ENCODE measurements at regions not wholly inside any gene's neighbourhood (a gene's known extent, or its start where the extent isn't known, plus 50 kb on each side); places are given as distances from the start of the nearest gene placed in this dataset.
A peak's percentile ranks its signal among the peaks of the same experiment; 100 is the strongest.

DNA sequence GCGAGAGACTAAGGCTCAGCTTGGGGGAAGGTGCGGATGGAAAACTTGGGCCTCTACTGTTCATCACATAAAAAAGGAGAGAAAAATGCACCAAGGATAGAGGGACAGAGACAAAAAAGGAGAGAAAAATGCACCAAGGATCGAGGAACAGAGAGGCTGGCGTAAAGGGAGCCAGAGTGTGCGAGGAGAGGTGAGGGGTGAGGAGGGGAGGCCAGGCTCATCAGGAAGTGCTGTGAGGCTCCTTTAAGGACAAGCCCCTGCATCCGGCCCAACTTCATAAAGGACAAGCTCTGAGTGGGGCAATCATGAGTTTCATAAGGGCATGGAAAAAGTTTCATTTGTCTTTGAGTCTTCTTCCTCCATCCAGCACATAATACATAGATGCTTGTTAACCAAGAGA lies 117.2 kb upstream of the NXT1 start:
- TF ChIP-seq, protein P1, sequence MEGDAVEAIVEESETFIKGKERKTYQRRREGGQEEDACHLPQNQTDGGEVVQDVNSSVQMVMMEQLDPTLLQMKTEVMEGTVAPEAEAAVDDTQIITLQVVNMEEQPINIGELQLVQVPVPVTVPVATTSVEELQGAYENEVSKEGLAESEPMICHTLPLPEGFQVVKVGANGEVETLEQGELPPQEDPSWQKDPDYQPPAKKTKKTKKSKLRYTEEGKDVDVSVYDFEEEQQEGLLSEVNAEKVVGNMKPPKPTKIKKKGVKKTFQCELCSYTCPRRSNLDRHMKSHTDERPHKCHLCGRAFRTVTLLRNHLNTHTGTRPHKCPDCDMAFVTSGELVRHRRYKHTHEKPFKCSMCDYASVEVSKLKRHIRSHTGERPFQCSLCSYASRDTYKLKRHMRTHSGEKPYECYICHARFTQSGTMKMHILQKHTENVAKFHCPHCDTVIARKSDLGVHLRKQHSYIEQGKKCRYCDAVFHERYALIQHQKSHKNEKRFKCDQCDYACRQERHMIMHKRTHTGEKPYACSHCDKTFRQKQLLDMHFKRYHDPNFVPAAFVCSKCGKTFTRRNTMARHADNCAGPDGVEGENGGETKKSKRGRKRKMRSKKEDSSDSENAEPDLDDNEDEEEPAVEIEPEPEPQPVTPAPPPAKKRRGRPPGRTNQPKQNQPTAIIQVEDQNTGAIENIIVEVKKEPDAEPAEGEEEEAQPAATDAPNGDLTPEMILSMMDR (IDR thresholded peaks at IDR 0.05; ENCODE audit: low read depth, low read length) = no peak
- no peak for DNase-seq (ENCODE audit: low read depth in 1 of 2, low spot score in 1 of 2)
- H3K27ac ChIP-seq = no peak overlapping the region
- no peaks in the 10 kb centered on the region for H3K36me3 ChIP-seq
- H3K27me3 ChIP-seq = peaks cover 3% of the 10 kb centered on the region
- H3K9me3 ChIP-seq (ENCODE audit: low read depth) = no peaks in the 10 kb centered on the region
- no peak overlapping the region for H3K4me3 ChIP-seq
- peaks cover 3% of the 10 kb centered on the region for H3K4me1 ChIP-seq (ENCODE audit: low read depth)

DNA sequence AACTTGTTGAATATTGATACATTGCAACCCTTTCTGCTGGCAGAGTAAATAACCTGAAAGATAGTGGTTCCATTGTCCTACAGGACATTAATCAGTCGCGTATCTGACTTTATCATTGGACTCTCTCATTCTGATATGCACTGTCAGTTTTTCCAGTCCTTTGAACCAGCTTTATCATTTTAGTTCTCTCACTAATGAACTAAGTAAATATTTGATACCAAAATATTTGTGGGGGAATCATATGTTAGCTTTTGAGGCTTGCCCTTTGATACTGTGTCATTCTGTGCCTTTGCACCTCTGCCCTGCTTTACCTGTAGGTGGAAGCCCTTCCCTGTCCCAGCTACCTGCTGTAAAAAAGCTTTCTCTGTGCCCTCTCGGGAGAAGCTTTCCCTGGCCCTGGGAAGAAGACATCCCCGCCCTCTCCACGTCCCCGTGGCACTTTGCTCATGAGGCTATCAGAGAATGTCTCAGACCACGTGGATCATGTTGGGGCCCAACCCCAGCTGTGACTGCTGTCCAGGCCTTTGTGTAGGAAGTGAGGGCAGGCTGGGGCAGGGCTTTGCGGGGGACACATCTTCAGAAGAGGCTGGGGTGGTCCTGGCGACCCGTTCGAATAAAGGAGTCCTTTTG lies 117.8 kb upstream of the NXT1 start:
- H3K4me3 ChIP-seq = no peak overlapping the region
- TF ChIP-seq, protein P1 (IDR thresholded peaks at IDR 0.05; ENCODE audit: low read depth, low read length) = no peak

DNA sequence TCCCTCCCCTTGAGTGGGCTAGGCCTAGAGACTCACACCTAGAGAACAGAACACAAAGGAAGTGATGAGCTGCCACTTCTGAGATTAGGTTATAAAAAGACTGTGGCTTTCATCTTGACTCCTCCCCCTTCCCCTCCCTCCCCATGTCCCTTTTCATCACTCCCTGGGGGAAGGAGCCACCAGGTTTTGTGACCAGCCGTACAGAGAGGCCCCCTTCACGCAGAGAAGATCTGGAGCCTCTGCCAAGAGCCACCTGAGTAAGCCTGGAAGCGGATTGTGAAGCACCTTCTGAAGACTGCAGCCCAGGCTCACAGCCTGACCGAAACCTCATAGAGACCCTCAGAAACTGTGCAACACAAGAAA lies 118.4 kb upstream of the NXT1 start:
- Histone ChIP-seq H3K27me3 (peaks cover 3% of the 10 kb centered on the region), H3K36me3 (no peaks in the 10 kb centered on the region), H3K27ac (no peak overlapping the region), H3K4me3 (no peak overlapping the region), H3K4me1 (ENCODE audit: low read depth) (peaks cover 3% of the 10 kb centered on the region), H3K9me3 (ENCODE audit: low read depth) (no peaks in the 10 kb centered on the region)
- TF ChIP-seq, protein P1 (IDR thresholded peaks at IDR 0.05; ENCODE audit: low read depth, low read length) = no peak
- DNase-seq (ENCODE audit: low read depth in 1 of 2, low spot score in 1 of 2) = no peak

More for the DNA sequence above, 117.8 kb upstream of the NXT1 start:
- no peak for DNase-seq (ENCODE audit: low read depth in 1 of 2, low spot score in 1 of 2)
- peaks cover 3% of the 10 kb centered on the region for H3K4me1 ChIP-seq (ENCODE audit: low read depth)
- H3K27me3 ChIP-seq = peaks cover 3% of the 10 kb centered on the region
- H3K36me3 ChIP-seq = no peaks in the 10 kb centered on the region
- H3K9me3 ChIP-seq (ENCODE audit: low read depth) = no peaks in the 10 kb centered on the region
- H3K27ac ChIP-seq = no peak overlapping the region

DNA sequence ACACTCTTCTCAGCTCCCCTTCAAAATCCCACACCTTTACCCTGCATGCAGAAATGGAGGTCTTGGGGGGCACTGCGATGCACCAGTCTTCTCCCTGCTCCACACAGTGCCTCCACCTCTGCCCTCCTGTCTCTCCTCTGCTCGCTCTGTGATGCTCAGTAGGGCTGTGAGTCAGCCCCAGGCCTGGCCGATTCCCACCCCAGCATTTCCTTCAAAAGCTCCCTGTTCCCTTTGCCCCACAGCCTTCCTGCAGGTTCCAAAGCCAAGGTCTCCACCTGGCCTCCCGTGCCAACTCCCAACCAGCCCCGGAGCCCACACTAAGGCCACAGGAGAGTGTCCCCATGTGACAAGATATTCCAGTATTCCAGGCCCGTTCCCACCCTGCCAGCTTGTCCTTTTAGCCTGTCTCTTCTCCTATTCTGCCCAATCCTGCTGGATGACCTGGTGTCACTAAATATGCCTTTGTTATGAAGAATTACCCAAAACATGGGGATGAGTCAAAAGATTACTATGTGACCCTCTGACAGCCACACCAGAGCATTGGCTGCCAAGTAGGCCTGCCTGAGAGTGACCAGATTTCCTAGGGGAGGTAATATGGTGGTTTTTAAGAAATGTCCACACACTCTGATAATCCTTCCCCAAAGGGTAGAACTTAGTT lies 118.9 kb upstream of the NXT1 start:
- Histone ChIP-seq H3K4me1 (ENCODE audit: low read depth) (peaks cover 3% of the 10 kb centered on the region), H3K27ac (no peak overlapping the region), H3K36me3 (no peaks in the 10 kb centered on the region), H3K27me3 (peaks cover 3% of the 10 kb centered on the region), H3K4me3 (no peak overlapping the region), H3K9me3 (ENCODE audit: low read depth) (no peaks in the 10 kb centered on the region)
- peak in 1 of 2 donors; percentile 60 for DNase-seq (ENCODE audit: low read depth in 1 of 2, low spot score in 1 of 2)
- TF ChIP-seq, protein P1 (IDR thresholded peaks at IDR 0.05; ENCODE audit: low read depth, low read length) = no peak

DNA sequence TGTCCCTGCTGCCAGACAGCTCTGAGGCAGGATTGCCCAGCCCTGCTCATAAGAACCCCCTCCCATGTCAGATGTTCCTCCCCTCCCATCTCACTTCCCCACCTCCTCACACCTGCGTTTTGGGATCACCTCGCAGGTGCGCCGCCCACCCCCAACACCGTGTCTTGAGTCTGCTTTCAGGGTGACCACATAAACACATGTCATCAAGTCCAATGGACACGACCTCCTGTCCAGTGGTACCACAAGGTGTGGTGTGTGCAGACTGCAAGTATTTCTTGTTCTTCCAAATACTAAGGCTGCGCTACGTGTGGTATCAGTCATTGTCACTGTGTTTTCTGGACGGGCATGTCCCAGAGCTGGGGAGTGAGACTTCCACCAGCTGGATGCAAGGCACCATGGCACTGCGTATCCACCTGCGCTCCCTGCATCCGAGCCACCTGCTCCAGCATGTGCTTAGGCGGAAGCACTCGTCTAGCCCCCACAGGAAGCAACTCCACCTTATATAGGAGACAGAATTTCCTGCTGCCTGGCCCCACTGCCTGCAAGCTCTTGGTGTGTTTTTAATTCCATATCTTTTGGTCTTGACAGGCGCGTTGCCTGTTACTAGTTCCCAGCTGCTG lies 119.7 kb upstream of the NXT1 start:
- TF ChIP-seq, protein P1 (IDR thresholded peaks at IDR 0.05; ENCODE audit: low read depth, low read length) = no peak
- Histone ChIP-seq H3K9me3 (ENCODE audit: low read depth) (no peaks in the 10 kb centered on the region), H3K27me3 (peaks cover 4% of the 10 kb centered on the region), H3K36me3 (no peaks in the 10 kb centered on the region), H3K4me1 (ENCODE audit: low read depth) (peaks cover 3% of the 10 kb centered on the region), H3K4me3 (no peak overlapping the region), H3K27ac (no peak overlapping the region)
- DNase-seq (ENCODE audit: low read depth in 1 of 2, low spot score in 1 of 2) = no peak
